HEK293 (cell line): ENCODE measurements at regions not wholly inside any gene's neighbourhood (a gene's known extent, or its start where the extent isn't known, plus 50 kb on each side); places are given as distances from the start of the nearest gene placed in this dataset.

Experiments
- CTCF ChIA-PET: fragments of 350-600 bp; formaldehyde crosslinking; extraction: SDS; loops from one replicate; lab custom pipeline; 2021; ENCODE audit warnings: antibody characterized with exemption; lab: Yijun Ruan, JAX
- POLR2A ChIA-PET: fragments of 300-600 bp; formaldehyde crosslinking; extraction: SDS; loops from one replicate; lab custom pipeline; 2020; ENCODE audit warnings: antibody characterized with exemption, inconsistent platforms; lab: Yijun Ruan, JAX
- H3K27ac ChIP-seq: fragments of 200-500 bp; sonication (Bioruptor generic); 2 replicates; pipeline ENCODE4 v1.5.1; 2014; ENCODE audit warnings: low read depth, low read length, control low read depth, inconsistent platforms; ENCODE audit errors: extremely low read depth
- H3K36me3 ChIP-seq, 2 experiments: fragments of 200-500 bp in 1 of 2; sonication (Bioruptor generic) in 1 of 2; 1 replicate in 1 of 2; 2 replicates in 1 of 2; pipeline ENCODE4 v1.5.1; 2014 to 2017; ENCODE audit warnings: inconsistent platforms in 2 of 2, low read length in 2 of 2; ENCODE audit not compliant: control insufficient read depth in 2 of 2, insufficient read depth in 1 of 2
- H3K4me1 ChIP-seq: fragments of 200-500 bp; sonication (Bioruptor generic); 2 replicates; pipeline ENCODE4 v1.5.1; 2014; ENCODE audit warnings: mild to moderate bottlenecking, low read length, inconsistent platforms; ENCODE audit not compliant: control insufficient read depth, insufficient read depth
- H3K4me3 ChIP-seq: 2 replicates; pipeline ENCODE4 v1.5.1; 2011; ENCODE audit warnings: low read depth, mild to moderate bottlenecking, control low read depth, low read length, moderate library complexity
- H3K9me3 ChIP-seq: fragments of 200-500 bp; sonication (Bioruptor generic); 2 replicates; pipeline ENCODE4 v1.5.1; 2014; ENCODE audit warnings: low read depth, low read length, inconsistent platforms; ENCODE audit not compliant: control insufficient read depth, insufficient read depth
- GLI4 ChIP-seq: fragments of 450-650 bp; formaldehyde crosslinking; IDR thresholded peaks from 2 replicates; pipeline ENCODE4 v1.5.1; 2016; ENCODE audit warnings: missing biosample characterization, missing genetic modification characterization
- HOXC10 ChIP-seq: sonication (generic); formaldehyde crosslinking; IDR thresholded peaks from 2 replicates; pipeline ENCODE4 v1.8.1; 2023; ENCODE audit warnings: mild to moderate bottlenecking, missing genetic modification reagents
- SETDB1 ChIP-seq: IDR thresholded peaks from one replicate; pipeline ENCODE4 v1.6.1; 2017; ENCODE audit warnings: mild to moderate bottlenecking, low read length, moderate library complexity, mixed read lengths; ENCODE audit not compliant: insufficient read length
- ZBTB17 ChIP-seq: fragments of 450-650 bp; formaldehyde crosslinking; IDR thresholded peaks from 2 replicates; pipeline ENCODE4 v1.5.1; 2016; ENCODE audit warnings: missing biosample characterization, missing genetic modification characterization
- ZFHX2 ChIP-seq: fragments of 450-650 bp; formaldehyde crosslinking; conservative IDR thresholded peaks from 2 replicates; pipeline ENCODE4 v1.5.1; 2016; ENCODE audit warnings: missing biosample characterization, missing genetic modification characterization
- ZNF394 ChIP-seq: fragments of 450-650 bp; formaldehyde crosslinking; IDR thresholded peaks from 2 replicates; pipeline ENCODE4 v1.5.1; 2016; ENCODE audit warnings: missing biosample characterization, missing genetic modification characterization, mild to moderate bottlenecking, moderate library complexity, borderline replicate concordance
- ZNF510 ChIP-seq: fragments of 450-650 bp; formaldehyde crosslinking; IDR thresholded peaks from 2 replicates; pipeline ENCODE4 v1.5.1; 2018; ENCODE audit warnings: mild to moderate bottlenecking, missing genetic modification characterization, missing biosample characterization; ENCODE audit not compliant: insufficient replicate concordance
- ZNF514 ChIP-seq: fragments of 450-650 bp; formaldehyde crosslinking; IDR thresholded peaks from 2 replicates; pipeline ENCODE4 v1.5.1; 2016; ENCODE audit warnings: missing biosample characterization, missing genetic modification characterization
- ZNF529 ChIP-seq: fragments of 450-650 bp; formaldehyde crosslinking; IDR thresholded peaks from 2 replicates; pipeline ENCODE4 v1.5.1; 2017; ENCODE audit warnings: missing genetic modification characterization, missing biosample characterization; ENCODE audit not compliant: insufficient replicate concordance
- ZNF544 ChIP-seq: fragments of 450-650 bp; formaldehyde crosslinking; IDR thresholded peaks from 2 replicates; pipeline ENCODE4 v1.5.0; 2017; ENCODE audit warnings: missing biosample characterization, missing genetic modification characterization
- ZNF610 ChIP-seq: fragments of 450-650 bp; formaldehyde crosslinking; IDR thresholded peaks from 2 replicates; pipeline ENCODE4 v1.5.1; 2016; ENCODE audit warnings: missing biosample characterization, missing genetic modification characterization, borderline replicate concordance
- ZNF626 ChIP-seq: fragments of 450-650 bp; sonication (Bioruptor Pico); formaldehyde crosslinking; IDR thresholded peaks from 2 replicates; pipeline ENCODE4 v1.5.1; 2018; ENCODE audit warnings: missing biosample characterization, missing genetic modification characterization, inconsistent platforms
- ZNF629 ChIP-seq: fragments of 450-650 bp; formaldehyde crosslinking; IDR thresholded peaks from 2 replicates; pipeline ENCODE4 v1.5.1; 2017; ENCODE audit warnings: missing biosample characterization, missing genetic modification characterization
- ZNF677 ChIP-seq: fragments of 450-650 bp; IDR thresholded peaks from 2 replicates; pipeline ENCODE4 v1.5.0; 2018; ENCODE audit warnings: missing biosample characterization, mild to moderate bottlenecking, missing genetic modification characterization, moderate library complexity
- ZNF792 ChIP-seq: fragments of 450-650 bp; formaldehyde crosslinking; IDR thresholded peaks from 2 replicates; pipeline ENCODE4 v1.5.1; 2016; ENCODE audit warnings: missing biosample characterization, missing genetic modification characterization
- TF ChIP-seq, protein P1 (sequence below): fragments of 450-650 bp; formaldehyde crosslinking; conservative IDR thresholded peaks from 2 replicates; pipeline ENCODE4 v1.5.1; 2016; ENCODE audit warnings: low read depth, missing biosample characterization, missing genetic modification characterization
- TF ChIP-seq, protein P2 (sequence below): fragments of 450-650 bp; formaldehyde crosslinking; IDR thresholded peaks from 2 replicates; pipeline ENCODE4 v1.5.1; 2016; ENCODE audit warnings: missing biosample characterization, missing genetic modification characterization

DNA sequence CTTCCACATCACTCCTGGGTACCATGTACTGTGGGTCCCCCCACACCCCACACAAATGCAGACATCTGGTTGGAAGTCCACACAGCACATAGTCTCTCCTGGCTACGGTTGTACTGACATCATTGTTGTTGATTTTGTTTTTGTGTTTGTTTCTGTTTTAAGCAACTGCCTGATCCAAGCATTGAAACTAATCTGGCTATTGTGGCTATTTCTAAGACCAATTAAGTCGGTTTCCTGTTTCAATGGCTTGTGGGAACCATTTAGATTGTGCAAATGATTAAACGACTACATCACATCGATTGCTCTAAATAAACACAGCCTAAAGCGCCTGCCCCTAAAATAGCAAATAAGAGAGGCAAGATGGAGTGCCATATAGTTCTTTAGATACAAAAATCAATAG is 226.8 kb upstream of the IRX4 start:
- POLR2A ChIA-PET = no interaction called here
- CTCF ChIA-PET = no interaction called here
- Histone ChIP-seq H3K4me3 (no peak overlapping the region), H3K27ac (no peak overlapping the region), H3K36me3 (no peaks in the 10 kb centered on the region), H3K4me1 (no peaks in the 10 kb centered on the region), H3K9me3 (no peaks in the 10 kb centered on the region)
- TF ChIP-seq ZNF792 (tag by site-specific recombination) = no peak
- no peak for TF ChIP-seq ZNF394 (tag by site-specific recombination)
- no peak for TF ChIP-seq ZNF510 (tag by site-specific recombination)
- TF ChIP-seq ZNF514 (tag by site-specific recombination) = no peak
- TF ChIP-seq GLI4 (tag by site-specific recombination) = no peak
- TF ChIP-seq ZNF610 = no peak
- TF ChIP-seq ZNF677 (tag by site-specific recombination) = no peak
- TF ChIP-seq ZNF529 = no peak

DNA sequence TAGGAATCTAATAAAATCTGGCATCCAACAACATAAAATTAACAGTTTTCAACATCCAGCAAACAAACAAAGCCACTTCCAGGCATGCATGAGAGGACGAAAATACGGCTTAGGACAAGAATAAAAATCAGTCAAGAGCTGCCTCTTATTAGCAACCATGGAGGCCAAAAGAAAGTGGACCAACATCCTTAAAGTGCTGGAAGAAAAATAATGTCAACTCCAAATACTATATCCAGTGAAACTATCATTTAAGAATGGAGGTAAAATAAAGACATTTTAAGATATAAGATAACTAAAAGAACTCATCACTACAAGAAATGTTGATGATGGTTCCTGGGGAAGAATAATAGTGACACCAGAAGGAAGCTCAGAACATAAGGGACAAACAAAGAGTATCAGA is 224.0 kb upstream of the IRX4 start:
- CTCF ChIA-PET = no interaction called here
- POLR2A ChIA-PET = no interaction called here
- Histone ChIP-seq H3K27ac (no peak overlapping the region), H3K36me3 (no peaks in the 10 kb centered on the region), H3K4me1 (no peaks in the 10 kb centered on the region), H3K9me3 (no peaks in the 10 kb centered on the region), H3K4me3 (no peak overlapping the region)
- TF ChIP-seq SETDB1 (peak; percentile 90), ZBTB17 (tag by site-specific recombination) (no peak)

DNA sequence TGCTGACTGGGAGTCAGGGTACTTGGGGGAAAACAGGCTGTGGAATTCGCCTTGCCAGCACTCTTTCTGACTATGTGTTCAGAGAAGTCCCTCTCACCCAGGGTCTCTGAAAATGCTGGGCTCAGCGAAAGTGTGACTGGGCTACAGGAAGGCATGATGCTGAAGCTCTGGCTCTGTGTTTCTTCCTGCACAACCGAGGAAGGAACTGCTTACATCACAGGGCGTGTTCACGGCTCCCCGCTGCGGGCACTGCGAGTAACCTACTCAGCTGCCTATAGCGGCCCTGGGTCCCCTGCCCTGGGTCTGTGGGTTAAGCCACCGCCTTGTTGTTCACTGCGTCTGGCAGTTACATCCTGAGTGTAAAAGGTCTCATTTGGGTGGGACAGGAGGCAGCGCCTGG is 222.4 kb upstream of the IRX4 start:
- TF ChIP-seq ZFHX2 (tag by site-specific recombination) (no peak), HOXC10 (no peak), ZNF626 (no peak), ZNF544 (tag by site-specific recombination) (no peak), ZNF629 (no peak)
- TF ChIP-seq, protein P1, sequence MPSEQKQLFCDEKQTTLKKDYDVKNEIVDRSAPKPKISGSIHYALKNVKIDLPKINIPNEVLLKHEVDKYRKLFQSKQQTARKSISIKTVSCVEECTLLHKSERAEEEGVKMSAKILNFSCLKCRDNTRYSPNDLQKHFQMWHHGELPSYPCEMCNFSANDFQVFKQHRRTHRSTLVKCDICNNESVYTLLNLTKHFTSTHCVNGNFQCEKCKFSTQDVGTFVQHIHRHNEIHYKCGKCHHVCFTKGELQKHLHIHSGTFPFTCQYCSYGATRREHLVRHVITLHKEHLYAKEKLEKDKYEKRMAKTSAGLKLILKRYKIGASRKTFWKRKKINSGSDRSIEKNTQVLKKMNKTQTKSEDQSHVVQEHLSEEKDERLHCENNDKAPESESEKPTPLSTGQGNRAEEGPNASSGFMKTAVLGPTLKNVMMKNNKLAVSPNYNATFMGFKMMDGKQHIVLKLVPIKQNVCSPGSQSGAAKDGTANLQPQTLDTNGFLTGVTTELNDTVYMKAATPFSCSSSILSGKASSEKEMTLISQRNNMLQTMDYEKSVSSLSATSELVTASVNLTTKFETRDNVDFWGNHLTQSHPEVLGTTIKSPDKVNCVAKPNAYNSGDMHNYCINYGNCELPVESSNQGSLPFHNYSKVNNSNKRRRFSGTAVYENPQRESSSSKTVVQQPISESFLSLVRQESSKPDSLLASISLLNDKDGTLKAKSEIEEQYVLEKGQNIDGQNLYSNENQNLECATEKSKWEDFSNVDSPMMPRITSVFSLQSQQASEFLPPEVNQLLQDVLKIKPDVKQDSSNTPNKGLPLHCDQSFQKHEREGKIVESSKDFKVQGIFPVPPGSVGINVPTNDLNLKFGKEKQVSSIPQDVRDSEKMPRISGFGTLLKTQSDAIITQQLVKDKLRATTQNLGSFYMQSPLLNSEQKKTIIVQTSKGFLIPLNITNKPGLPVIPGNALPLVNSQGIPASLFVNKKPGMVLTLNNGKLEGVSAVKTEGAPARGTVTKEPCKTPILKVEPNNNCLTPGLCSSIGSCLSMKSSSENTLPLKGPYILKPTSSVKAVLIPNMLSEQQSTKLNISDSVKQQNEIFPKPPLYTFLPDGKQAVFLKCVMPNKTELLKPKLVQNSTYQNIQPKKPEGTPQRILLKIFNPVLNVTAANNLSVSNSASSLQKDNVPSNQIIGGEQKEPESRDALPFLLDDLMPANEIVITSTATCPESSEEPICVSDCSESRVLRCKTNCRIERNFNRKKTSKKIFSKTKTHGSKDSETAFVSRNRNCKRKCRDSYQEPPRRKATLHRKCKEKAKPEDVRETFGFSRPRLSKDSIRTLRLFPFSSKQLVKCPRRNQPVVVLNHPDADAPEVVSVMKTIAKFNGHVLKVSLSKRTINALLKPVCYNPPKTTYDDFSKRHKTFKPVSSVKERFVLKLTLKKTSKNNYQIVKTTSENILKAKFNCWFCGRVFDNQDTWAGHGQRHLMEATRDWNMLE (tag by site-specific recombination) = no peak
- TF ChIP-seq, protein P2, sequence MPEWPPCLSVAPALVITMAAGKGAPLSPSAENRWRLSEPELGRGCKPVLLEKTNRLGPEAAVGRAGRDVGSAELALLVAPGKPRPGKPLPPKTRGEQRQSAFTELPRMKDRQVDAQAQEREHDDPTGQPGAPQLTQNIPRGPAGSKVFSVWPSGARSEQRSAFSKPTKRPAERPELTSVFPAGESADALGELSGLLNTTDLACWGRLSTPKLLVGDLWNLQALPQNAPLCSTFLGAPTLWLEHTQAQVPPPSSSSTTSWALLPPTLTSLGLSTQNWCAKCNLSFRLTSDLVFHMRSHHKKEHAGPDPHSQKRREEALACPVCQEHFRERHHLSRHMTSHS (tag by site-specific recombination) = no peak
- Histone ChIP-seq H3K9me3 (no peaks in the 10 kb centered on the region), H3K27ac (no peak overlapping the region), H3K4me3 (no peak overlapping the region), H3K36me3 (no peaks in the 10 kb centered on the region), H3K4me1 (no peaks in the 10 kb centered on the region)
- ChIA-PET POLR2A (no interaction called here), CTCF (no interaction called here)
